ENCODE measurements at regions not wholly inside any gene's neighbourhood (a gene's known extent, or its start where the extent isn't known, plus 50 kb on each side); places are given as distances from the start of the nearest gene placed in this dataset.

- H3K4me1 ChIP-seq (ENCODE audit: control insufficient read depth in 5 of 5, insufficient read depth in 5 of 5, low read length in 5 of 5), result peaks cover 0 to 13% (median 6%) of the 10 kb centered on the region in 5 donors
- TF ChIP-seq CTCF (IDR thresholded peaks at IDR 0.05; ENCODE audit: control extremely low read depth, extremely low read depth), result no peak
- H3K4me3 ChIP-seq, result no peak overlapping the region
- no peak overlapping the region for H3K27ac ChIP-seq (ENCODE audit: low read depth in 1 of 2, low read length in 1 of 2)
- no peak for DNase-seq
- WGBS, 2 donors, result 90 to 94% methylated on average over 8 of the region's 8 CpGs
- H3K9ac ChIP-seq (ENCODE audit: insufficient read depth in 1 of 2, low read length in 2 of 2), result no peak overlapping the region
- H3K36me3 ChIP-seq (ENCODE audit: control insufficient read depth in 4 of 4, insufficient read depth in 4 of 4, low read length in 4 of 4), result no peaks in the 10 kb centered on the region
- H3K27me3 ChIP-seq (ENCODE audit: control insufficient read depth in 3 of 3, insufficient read depth in 3 of 3, low read length in 2 of 3), result no peaks in the 10 kb centered on the region
- no peak for ATAC-seq (ENCODE audit: insufficient read depth, low FRiP score)
- H3K9me3 ChIP-seq (ENCODE audit: control insufficient read depth in 4 of 4, insufficient read depth in 3 of 4, low read length in 3 of 4), result peaks cover 0 to 2% (median 0%) of the 10 kb centered on the region in 4 donors
Measured at GRCh38 chr15:29342201-29342600, 72.6 kb upstream of the NSMCE3 start.

GRCh38 chr15:29337156-29337959, 67.7 kb upstream of the NSMCE3 start:
- WGBS, 2 donors, result 44 to 54% methylated on average over 6 of the region's 6 CpGs
- Histone ChIP-seq H3K4me3 (no peak overlapping the region), H3K27ac (ENCODE audit: low read depth in 1 of 2, low read length in 1 of 2) (no peak overlapping the region), H3K9me3 (ENCODE audit: control insufficient read depth in 4 of 4, insufficient read depth in 3 of 4, low read length in 3 of 4) (peaks cover 0 to 4% (median 0%) of the 10 kb centered on the region in 4 donors), H3K9ac (ENCODE audit: insufficient read depth in 1 of 2, low read length in 2 of 2) (no peak overlapping the region), H3K4me1 (ENCODE audit: control insufficient read depth in 5 of 5, insufficient read depth in 5 of 5, low read length in 5 of 5) (peaks cover 0 to 5% (median 0%) of the 10 kb centered on the region in 5 donors), H3K36me3 (ENCODE audit: control insufficient read depth in 4 of 4, insufficient read depth in 4 of 4, low read length in 4 of 4) (no peaks in the 10 kb centered on the region), H3K27me3 (ENCODE audit: control insufficient read depth in 3 of 3, insufficient read depth in 3 of 3, low read length in 2 of 3) (no peaks in the 10 kb centered on the region)
- ATAC-seq (ENCODE audit: insufficient read depth, low FRiP score) (no peak), DNase-seq (peak; percentile 63 to 93 (median 82))
- no peak for TF ChIP-seq CTCF (IDR thresholded peaks at IDR 0.05; ENCODE audit: control extremely low read depth, extremely low read depth)

GRCh38 chr15:29334544-29334943, 64.9 kb upstream of the NSMCE3 start:
- peaks cover 0 to 4% (median 0%) of the 10 kb centered on the region in 4 donors for H3K9me3 ChIP-seq (ENCODE audit: control insufficient read depth in 4 of 4, insufficient read depth in 3 of 4, low read length in 3 of 4)
- ATAC-seq (ENCODE audit: insufficient read depth, low FRiP score), result no peak
- H3K4me3 ChIP-seq, result no peak overlapping the region
- no peaks in the 10 kb centered on the region for H3K27me3 ChIP-seq (ENCODE audit: control insufficient read depth in 3 of 3, insufficient read depth in 3 of 3, low read length in 2 of 3)
- whole genome bisulfite sequencing, 2 donors, result 87 to 91% methylated on average over 9 of the region's 9 CpGs
- no peak for DNase-seq
- peaks cover 0 to 5% (median 0%) of the 10 kb centered on the region in 5 donors for H3K4me1 ChIP-seq (ENCODE audit: control insufficient read depth in 5 of 5, insufficient read depth in 5 of 5, low read length in 5 of 5)
- no peak for TF ChIP-seq CTCF (IDR thresholded peaks at IDR 0.05; ENCODE audit: control extremely low read depth, extremely low read depth)
- no peak overlapping the region for H3K9ac ChIP-seq (ENCODE audit: insufficient read depth in 1 of 2, low read length in 2 of 2)
- no peak overlapping the region for H3K27ac ChIP-seq (ENCODE audit: low read depth in 1 of 2, low read length in 1 of 2)
- H3K36me3 ChIP-seq (ENCODE audit: control insufficient read depth in 4 of 4, insufficient read depth in 4 of 4, low read length in 4 of 4), result no peaks in the 10 kb centered on the region

Measured in lung (tissue), 11 donors.